ENCODE measurements at regions not wholly inside any gene's neighbourhood (a gene's known extent, or its start where the extent isn't known, plus 50 kb on each side); places are given as distances from the start of the nearest gene placed in this dataset.
A peak's percentile ranks its signal among the peaks of the same experiment; 100 is the strongest.

- H3K36me3 ChIP-seq (ENCODE audit: low read depth), result no peaks in the 10 kb centered on the region
- no peaks in the 10 kb centered on the region for H3K9me3 ChIP-seq
- ATAC-seq, result no peak
- TF ChIP-seq CTCF (IDR thresholded peaks at IDR 0.05), result no peak
- no peak overlapping the region for H3K4me3 ChIP-seq
- intact Hi-C loops (cut with DNase I, micrococcal nuclease), result loop anchor here in 1 of 2 donors (10.0 kb wide), 1 partner anchor 537 kb away; no protein-coding TSS in a partner anchor
- no peak for DNase-seq
- no peaks in the 10 kb centered on the region for H3K4me1 ChIP-seq (ENCODE audit: low read depth)
Measured at GRCh38 chr14:59041308-59041707, 147.2 kb upstream of the DAAM1 start.

GRCh38 chr14:59044707-59045106 is 143.8 kb upstream of the DAAM1 start:
- no peak for TF ChIP-seq CTCF (IDR thresholded peaks at IDR 0.05)
- intact Hi-C loops (cut with DNase I, micrococcal nuclease), result loop anchor here in 1 of 2 donors (10.0 kb wide), 1 partner anchor 540 kb away; no protein-coding TSS in a partner anchor
- H3K9me3 ChIP-seq, result no peaks in the 10 kb centered on the region
- ATAC-seq (no peak), DNase-seq (no peak)
- H3K4me3 ChIP-seq, result no peak overlapping the region
- H3K4me1 ChIP-seq (ENCODE audit: low read depth), result no peaks in the 10 kb centered on the region
- H3K36me3 ChIP-seq (ENCODE audit: low read depth), result no peaks in the 10 kb centered on the region

- intact Hi-C loops (cut with DNase I, micrococcal nuclease), result loop anchor here in 1 of 2 donors (10.0 kb wide), 1 partner anchor 542 kb away; no protein-coding TSS in a partner anchor
- ATAC-seq, result peak; percentile 33
- no peaks in the 10 kb centered on the region for H3K36me3 ChIP-seq (ENCODE audit: low read depth)
- TF ChIP-seq CTCF (IDR thresholded peaks at IDR 0.05), result no peak
- H3K9me3 ChIP-seq, result no peaks in the 10 kb centered on the region
- no peak overlapping the region for H3K4me3 ChIP-seq
- no peaks in the 10 kb centered on the region for H3K4me1 ChIP-seq (ENCODE audit: low read depth)
- DNase-seq, result no peak
Measured at GRCh38 chr14:59046746-59047145, 141.7 kb upstream of the DAAM1 start.

- no peak for TF ChIP-seq CTCF (IDR thresholded peaks at IDR 0.05)
- no peak for DNase-seq
- no peaks in the 10 kb centered on the region for H3K4me1 ChIP-seq (ENCODE audit: low read depth)
- H3K36me3 ChIP-seq (ENCODE audit: low read depth), result no peaks in the 10 kb centered on the region
- no peak for ATAC-seq
- no peaks in the 10 kb centered on the region for H3K9me3 ChIP-seq
- intact Hi-C loops (cut with DNase I, micrococcal nuclease), result loop anchor here in 1 of 2 donors (10.0 kb wide), 2 partner anchors 420 to 550 kb away; partner anchors contain the start of gene DACT1
- H3K4me3 ChIP-seq, result no peak overlapping the region
Measured at GRCh38 chr14:59055006-59055405, 133.5 kb upstream of the DAAM1 start.

- ATAC-seq (peak; percentile 67), DNase-seq (peak in 1 of 3 donors; percentile 67)
- Histone ChIP-seq H3K9me3 (no peaks in the 10 kb centered on the region), H3K4me3 (no peak overlapping the region), H3K4me1 (ENCODE audit: low read depth) (no peaks in the 10 kb centered on the region), H3K36me3 (ENCODE audit: low read depth) (no peaks in the 10 kb centered on the region)
- intact Hi-C loops (cut with DNase I, micrococcal nuclease), result loop anchor here in 1 of 2 donors (10.0 kb wide), 2 partner anchors 421 to 551 kb away; partner anchors contain the start of gene DACT1
- TF ChIP-seq CTCF (IDR thresholded peaks at IDR 0.05), result peak; percentile 56
Measured at GRCh38 chr14:59055439-59056045, 132.9 kb upstream of the DAAM1 start.

Data from mucosa of descending colon (tissue), 3 donors.